Stomach smooth muscle (tissue), 2 donors: ENCODE measurements at regions not wholly inside any gene's neighbourhood (a gene's known extent, or its start where the extent isn't known, plus 50 kb on each side); places are given as distances from the start of the nearest gene placed in this dataset.

Experiments used
- H3K27ac ChIP-seq: one replicate; pipeline ENCODE4 v1.7.0; 2013; ENCODE audit warnings: mild to moderate bottlenecking, low read length, inconsistent platforms
- H3K27me3 ChIP-seq, 2 donors: one replicate each; pipeline ENCODE4 v1.7.0; 2013; ENCODE audit warnings: low read length in 2 of 2; ENCODE audit not compliant: insufficient read depth in 2 of 2, control insufficient read depth in 1 of 2
- H3K36me3 ChIP-seq, 2 donors: one replicate each; pipeline ENCODE4 v1.7.0; 2013; ENCODE audit warnings: low read length in 2 of 2; ENCODE audit not compliant: control insufficient read depth in 2 of 2, insufficient read depth in 2 of 2
- H3K4me1 ChIP-seq: one replicate; pipeline ENCODE4 v1.7.0; 2013; ENCODE audit warnings: low read length; ENCODE audit not compliant: control insufficient read depth, insufficient read depth
- H3K4me3 ChIP-seq, 2 donors: one replicate each; pipeline ENCODE4 v1.7.0; 2013; ENCODE audit warnings: low read length in 2 of 2
- H3K9ac ChIP-seq, 2 donors: one replicate each; pipeline ENCODE4 v1.7.0; 2013; ENCODE audit warnings: low read length in 2 of 2, mild to moderate bottlenecking in 1 of 2
- H3K9me3 ChIP-seq, 2 donors: one replicate each; pipeline ENCODE4 v1.7.0; 2013; ENCODE audit warnings: low read length in 2 of 2; ENCODE audit not compliant: control insufficient read depth in 2 of 2
- donor health status: healthy.
- donor health status: Pancreatic carcinoma.

GRCh38 chrX:37926700-37927099 is 79.3 kb upstream of the DYNLT3 start:
- Histone ChIP-seq H3K27me3 (no peaks in the 10 kb centered on the region), H3K4me3 (no peak overlapping the region), H3K36me3 (no peaks in the 10 kb centered on the region), H3K27ac (no peak overlapping the region), H3K9me3 (peaks cover 0 to 3% of the 10 kb centered on the region in 2 donors), H3K4me1 (no peaks in the 10 kb centered on the region), H3K9ac (no peak overlapping the region)

- H3K36me3 ChIP-seq, result no peaks in the 10 kb centered on the region
- no peaks in the 10 kb centered on the region for H3K27me3 ChIP-seq
- H3K27ac ChIP-seq, result no peak overlapping the region
- H3K4me3 ChIP-seq, result no peak overlapping the region
- no peaks in the 10 kb centered on the region for H3K4me1 ChIP-seq
- H3K9me3 ChIP-seq, result no peaks in the 10 kb centered on the region
- H3K9ac ChIP-seq, result no peak overlapping the region
Measured at GRCh38 chrX:37942170-37942569, 64.2 kb upstream of the SYTL5 start.

DNA sequence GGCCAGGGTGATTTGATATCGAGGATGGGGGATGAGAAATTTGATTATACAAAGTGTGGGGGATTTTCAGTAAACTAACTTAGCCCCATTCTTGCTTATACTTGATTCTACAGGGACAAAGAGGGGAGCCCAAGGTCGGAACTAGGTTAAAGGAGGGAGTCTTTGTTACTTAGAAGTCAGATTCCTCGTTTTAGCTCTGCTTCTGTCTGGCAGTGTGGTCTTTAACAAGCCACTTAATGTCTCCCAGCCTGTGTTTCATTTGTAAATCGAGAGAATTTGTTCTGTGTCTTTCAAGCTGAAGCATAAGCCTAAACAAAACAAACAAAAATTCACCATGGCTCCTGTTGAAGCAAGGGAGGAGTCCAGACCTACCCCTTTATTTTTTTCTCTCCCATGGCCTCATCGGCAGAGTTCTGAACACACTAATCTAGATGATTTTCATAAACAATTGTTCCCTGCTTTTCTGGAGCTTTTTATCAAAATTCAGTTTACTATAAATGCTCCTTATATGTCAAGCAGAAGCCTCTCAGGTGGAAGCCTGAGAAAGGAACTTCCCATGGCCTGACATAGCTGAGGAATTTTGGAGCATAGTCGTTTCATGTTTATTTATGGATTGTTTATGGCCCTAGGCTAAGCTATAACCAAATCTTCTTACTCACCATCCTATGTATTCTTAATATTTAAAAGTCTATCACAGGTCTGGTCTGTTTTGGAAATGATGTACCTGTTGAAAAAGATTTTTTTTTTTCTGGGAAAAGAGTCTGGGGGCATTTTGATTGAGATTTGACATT is 62.6 kb upstream of the SYTL5 start:
- Histone ChIP-seq H3K27me3 (no peaks in the 10 kb centered on the region), H3K27ac (no peak overlapping the region), H3K4me3 (no peak overlapping the region), H3K9me3 (no peaks in the 10 kb centered on the region), H3K9ac (no peak overlapping the region), H3K36me3 (no peaks in the 10 kb centered on the region), H3K4me1 (no peaks in the 10 kb centered on the region)

DNA sequence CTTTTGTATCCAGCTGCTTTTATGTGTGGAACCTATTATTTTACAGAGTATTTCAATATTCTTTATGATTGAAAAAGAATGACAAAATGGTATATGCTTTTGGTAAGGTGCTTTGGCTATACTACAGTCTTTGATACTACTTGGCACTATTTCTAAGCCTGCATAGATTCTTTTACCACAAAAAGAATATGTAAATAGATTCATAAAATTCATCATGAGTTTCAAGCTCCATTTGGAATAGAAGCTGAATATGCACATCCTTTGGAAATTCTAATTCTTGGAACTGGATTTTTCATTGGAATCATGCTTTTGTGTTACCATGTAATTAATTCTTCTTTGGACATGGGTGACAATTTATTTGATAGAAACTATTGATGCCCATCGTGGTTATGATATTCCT is 60.2 kb upstream of the SYTL5 start:
- H3K4me3 ChIP-seq, result no peak overlapping the region
- H3K9ac ChIP-seq, result no peak overlapping the region
- no peak overlapping the region for H3K27ac ChIP-seq
- H3K36me3 ChIP-seq, result no peaks in the 10 kb centered on the region
- no peaks in the 10 kb centered on the region for H3K27me3 ChIP-seq
- no peaks in the 10 kb centered on the region for H3K4me1 ChIP-seq
- no peaks in the 10 kb centered on the region for H3K9me3 ChIP-seq

DNA sequence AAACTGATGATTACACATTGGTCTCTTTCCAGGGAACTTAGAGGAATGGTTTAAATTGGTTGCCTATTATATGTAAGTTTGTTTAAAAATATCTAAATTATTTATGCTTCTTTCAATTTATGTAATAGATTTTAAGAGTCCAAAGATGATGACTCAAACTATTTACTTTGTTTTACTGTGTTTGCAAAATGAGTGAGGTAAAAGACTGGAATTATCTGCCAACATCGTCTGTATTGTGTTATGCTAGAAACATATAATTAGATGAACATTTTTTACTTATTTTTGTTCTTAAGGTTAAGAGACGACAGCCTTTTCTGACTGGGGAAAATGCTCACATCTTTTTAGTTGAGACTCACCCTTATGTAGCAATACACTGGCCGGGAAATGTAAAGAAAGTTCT is 51.1 kb upstream of the SYTL5 start:
- H3K36me3 ChIP-seq, result no peaks in the 10 kb centered on the region
- H3K27me3 ChIP-seq, result peaks cover 0 to 4% of the 10 kb centered on the region in 2 donors
- no peaks in the 10 kb centered on the region for H3K4me1 ChIP-seq
- no peak overlapping the region for H3K27ac ChIP-seq
- no peaks in the 10 kb centered on the region for H3K9me3 ChIP-seq
- H3K9ac ChIP-seq, result no peak overlapping the region
- no peak overlapping the region for H3K4me3 ChIP-seq

GRCh38 chrX:37956223-37956622 is 50.1 kb upstream of the SYTL5 start:
- H3K9me3 ChIP-seq, result no peaks in the 10 kb centered on the region
- no peaks in the 10 kb centered on the region for H3K4me1 ChIP-seq
- no peak overlapping the region for H3K4me3 ChIP-seq
- H3K27me3 ChIP-seq, result peaks cover 0 to 4% of the 10 kb centered on the region in 2 donors
- H3K9ac ChIP-seq, result no peak overlapping the region
- H3K36me3 ChIP-seq, result no peaks in the 10 kb centered on the region
- H3K27ac ChIP-seq, result no peak overlapping the region
